ENCODE measurements at regions not wholly inside any gene's neighbourhood (a gene's known extent, or its start where the extent isn't known, plus 50 kb on each side); places are given as distances from the start of the nearest gene placed in this dataset.

DNA sequence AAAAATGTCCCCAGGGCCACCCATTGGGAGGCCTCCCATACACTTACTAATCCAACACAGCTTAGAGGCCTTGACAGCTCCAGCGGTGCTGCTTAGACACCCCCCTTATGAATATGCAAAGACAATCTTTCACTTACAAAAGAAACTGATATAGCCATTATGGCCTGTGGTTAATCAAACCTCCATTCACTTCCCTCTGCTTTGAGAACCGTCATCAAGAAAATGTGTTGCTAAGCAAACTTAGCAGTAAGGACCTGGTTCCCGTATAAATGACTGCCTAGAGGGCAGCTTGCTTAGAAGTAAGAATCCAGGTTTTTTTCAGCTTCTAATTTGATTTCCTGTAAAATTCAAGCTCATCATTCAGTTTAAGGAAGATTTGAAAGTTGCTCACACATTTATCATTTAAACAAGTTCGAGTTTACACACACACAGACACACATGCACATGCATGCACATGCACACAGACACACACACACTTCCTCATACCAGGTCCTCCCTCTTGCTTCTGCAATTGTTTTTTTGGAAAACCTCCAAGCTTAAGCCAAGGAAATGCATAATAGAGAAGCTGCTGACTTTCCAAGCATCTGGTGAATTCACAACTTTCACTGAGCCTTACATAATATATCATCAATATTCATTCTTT is 137.7 kb upstream of the BLID start:
- FAIRE-seq (no peak), ATAC-seq (no peak), DNase-seq (ENCODE audit: extremely low read depth in 1 of 4, low spot score in 3 of 4) (no peak)
- Histone ChIP-seq H3K4me3 (no peak overlapping the region), H3K9ac (ENCODE audit: insufficient read depth in 1 of 2, low read depth in 2 of 2, low read length in 2 of 2) (no peak overlapping the region), H3K4me2 (ENCODE audit: insufficient read depth, low read length) (no peak overlapping the region), H3K27me3 (ENCODE audit: control insufficient read depth in 2 of 2, insufficient read depth in 2 of 2, low read length in 2 of 2) (no peaks in the 10 kb centered on the region), H3K36me3 (ENCODE audit: control insufficient read depth, insufficient read depth, low read length) (no peaks in the 10 kb centered on the region), H3K9me3 (replicated peaks; ENCODE audit: control insufficient read depth, insufficient read depth, low read depth, low read length) (no peaks in the 10 kb centered on the region; the same call in 1 of the 2 replicates), H3K79me2 (ENCODE audit: control insufficient read depth, insufficient read depth, low read length) (no peaks in the 10 kb centered on the region), H4K20me1 (replicated peaks; ENCODE audit: control insufficient read depth, insufficient read depth, low read length) (no peaks in the 10 kb centered on the region), H2AFZ (ENCODE audit: low read depth, low read length) (no peak overlapping the region), H3K27ac (ENCODE audit: extremely low read depth, low read depth, low read length) (no peak overlapping the region), H3K9me1 (ENCODE audit: control insufficient read depth, insufficient read depth, low read length) (no peaks in the 10 kb centered on the region), H3K4me1 (replicated peaks in 1 of 2; ENCODE audit: control insufficient read depth in 2 of 2, insufficient read depth in 2 of 2, low read length in 2 of 2) (no peaks in the 10 kb centered on the region)
- TF ChIP-seq TFAP4 (CRISPR knock-in tag; IDR thresholded peaks at IDR 0.05; ENCODE audit: borderline replicate concordance), result no peak
- no peak for TF ChIP-seq SRF (CRISPR knock-in tag; IDR thresholded peaks at IDR 0.05)
- TF ChIP-seq ZNF217 (CRISPR knock-in tag; IDR thresholded peaks at IDR 0.05), result no peak
- TF ChIP-seq, protein P1, sequence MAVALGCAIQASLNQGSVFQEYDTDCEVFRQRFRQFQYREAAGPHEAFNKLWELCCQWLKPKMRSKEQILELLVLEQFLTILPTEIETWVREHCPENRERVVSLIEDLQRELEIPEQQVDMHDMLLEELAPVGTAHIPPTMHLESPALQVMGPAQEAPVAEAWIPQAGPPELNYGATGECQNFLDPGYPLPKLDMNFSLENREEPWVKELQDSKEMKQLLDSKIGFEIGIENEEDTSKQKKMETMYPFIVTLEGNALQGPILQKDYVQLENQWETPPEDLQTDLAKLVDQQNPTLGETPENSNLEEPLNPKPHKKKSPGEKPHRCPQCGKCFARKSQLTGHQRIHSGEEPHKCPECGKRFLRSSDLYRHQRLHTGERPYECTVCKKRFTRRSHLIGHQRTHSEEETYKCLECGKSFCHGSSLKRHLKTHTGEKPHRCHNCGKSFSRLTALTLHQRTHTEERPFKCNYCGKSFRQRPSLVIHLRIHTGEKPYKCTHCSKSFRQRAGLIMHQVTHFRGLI (CRISPR knock-in tag; IDR thresholded peaks at IDR 0.05), result no peak
- no peak for TF ChIP-seq CTCFL (IDR thresholded peaks at IDR 0.05; ENCODE audit: borderline replicate concordance, insufficient read depth, low read depth, low read length, poor library complexity, severe bottlenecking)
- no peak for TF ChIP-seq PKNOX1 (IDR thresholded peaks at IDR 0.05)
- TF ChIP-seq STAG1 (CRISPR knock-in tag; IDR thresholded peaks at IDR 0.05; ENCODE audit: borderline replicate concordance), result no peak
- TF ChIP-seq YY1 (IDR thresholded peaks at IDR 0.05; ENCODE audit: borderline replicate concordance in 1 of 3, control insufficient read depth in 1 of 3, extremely low read depth in 1 of 3, insufficient read depth in 3 of 3, insufficient read length in 1 of 3, insufficient replicate concordance in 2 of 3, low read depth in 1 of 3, low read length in 2 of 3), result no peak
- in situ Hi-C loops (cut with MboI), result no loop called here
- WGBS (ENCODE audit: insufficient coverage, low coverage, missing lambda C conversion rate), result 0% methylated on average over 4 of the region's 4 CpGs
- intact Hi-C loops (cut with micrococcal nuclease), result no loop called here
- POLR2A ChIA-PET, result no interaction called here
- no TSS peak for BruUV-seq (replicated peaks)
- CTCF ChIA-PET (ENCODE audit: low intra/inter-chr PET ratio), result no interaction called here

Measured in K562 (cell line).